Prostate gland (tissue), 2 donors: ENCODE measurements at regions not wholly inside any gene's neighbourhood (a gene's known extent, or its start where the extent isn't known, plus 50 kb on each side); places are given as distances from the start of the nearest gene placed in this dataset.

Source experiments
- DNase-seq: peaks from one replicate; pipeline ENCODE4 v3.0.0-alpha.2; 2019; ENCODE audit warnings: low spot score
- H3K27ac ChIP-seq, 2 donors: fragments of 200-600 bp; sonication (generic); 2 replicates each; pipeline ENCODE4 v1.5.1; 2017 to 2019
- H3K27me3 ChIP-seq: fragments of 200-600 bp; sonication (generic); replicated peaks from 2 replicates; pipeline ENCODE4 v1.5.1; 2019; ENCODE audit not compliant: insufficient read depth
- H3K36me3 ChIP-seq, 2 donors: fragments of 200-600 bp; sonication (generic); 1 replicate in 1 of 2; 2 replicates in 1 of 2; pipeline versions ENCODE4 v1.5.1 to v1.8.1; 2017 to 2019
- H3K4me1 ChIP-seq: fragments of 200-600 bp; sonication (generic); replicated peaks from 2 replicates; pipeline ENCODE4 v1.5.1; 2019
- H3K4me3 ChIP-seq, 2 donors: fragments of 200-600 bp; sonication (generic); 2 replicates each; pipeline ENCODE4 v1.5.1; 2017 to 2019
- H3K9me3 ChIP-seq: fragments of 200-600 bp; sonication (generic); 2 replicates; pipeline ENCODE4 v1.5.1; 2017
- POLR2A ChIP-seq: fragments of 450-650 bp; IDR thresholded peaks from one replicate; pipeline ENCODE4 v1.6.1; 2016; ENCODE audit warnings: antibody characterized with exemption, mild to moderate bottlenecking
- POLR2AphosphoS5 ChIP-seq: sonication (generic); formaldehyde crosslinking; IDR thresholded peaks from one replicate; pipeline ENCODE4 v1.6.1; 2017; ENCODE audit warnings: antibody characterized with exemption
- WGBS: methylation state at CpG from one replicate; pipeline ENCODE4 v1.1.5; 2018; 5-methylcytosine and 5-hydroxymethylcytosine counted together
- intact Hi-C: fragments of 100-400 bp; cut with DNase I; formaldehyde crosslinking; loops from one replicate; pipeline ENCODE4 v1.14.2; 2022
- TF ChIP-seq, protein P1 (sequence below), 4 experiments: fragments of 200-600 bp in 2 of 4; fragments of 450-650 bp in 2 of 4; sonication (generic) in 2 of 4; IDR thresholded peaks; 1 replicate in 3 of 4; 2 replicates in 1 of 4; pipeline ENCODE4 v1.5.1; 2016 to 2019; ENCODE audit warnings: antibody characterized with exemption in 4 of 4, mild to moderate bottlenecking in 2 of 4, moderate library complexity in 2 of 4

DNA sequence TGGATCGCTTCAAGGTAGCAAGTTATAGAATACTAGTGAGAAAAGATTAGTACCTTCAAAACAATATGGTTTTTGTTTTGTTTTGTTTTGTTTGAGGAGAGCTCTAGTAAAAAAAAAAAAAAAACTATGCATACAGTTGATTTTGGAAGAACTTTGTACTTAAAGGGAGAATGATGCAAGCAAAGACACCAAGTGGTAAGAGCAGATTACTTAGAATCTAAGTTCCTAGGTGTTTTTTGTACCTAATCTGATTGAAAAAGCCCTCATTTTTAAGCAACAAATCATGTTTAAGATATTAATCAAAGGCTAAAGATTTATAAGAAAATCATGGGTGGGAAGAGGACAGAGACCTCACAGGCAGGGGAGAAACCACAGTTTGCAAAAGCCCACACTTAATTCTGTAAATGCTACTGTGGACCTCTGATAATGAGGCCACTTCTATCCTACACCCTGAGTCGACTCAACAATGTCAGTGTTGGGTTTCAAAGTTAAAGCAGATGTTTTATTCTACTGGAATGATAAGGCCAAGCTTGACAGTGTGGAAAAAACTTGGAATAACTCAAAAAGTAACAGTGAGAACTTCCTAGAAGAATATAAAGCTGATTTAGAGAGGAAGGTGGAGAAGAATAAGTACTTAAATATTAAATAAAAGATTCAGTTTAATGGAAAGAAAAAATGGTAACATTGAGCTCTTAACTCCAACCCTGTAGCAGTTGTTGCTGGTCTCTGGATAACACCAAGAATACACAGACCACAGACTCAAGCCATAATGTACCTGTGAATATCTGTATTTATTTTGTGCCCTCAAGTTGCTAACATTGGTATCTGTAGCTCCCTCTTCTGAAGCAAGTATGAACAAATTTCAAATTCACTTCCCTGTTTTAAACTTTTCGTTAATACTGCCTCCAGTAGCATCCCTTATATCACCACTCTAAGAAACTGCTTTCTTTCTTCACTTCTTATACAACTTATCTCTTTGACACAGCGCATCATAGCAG lies 1047.8 kb downstream of the EPHA7 start:
- no peak for DNase-seq
- Histone ChIP-seq H3K9me3 (no peaks in the 10 kb centered on the region), H3K4me3 (no peak overlapping the region), H3K36me3 (no peaks in the 10 kb centered on the region), H3K27ac (no peak overlapping the region), H3K27me3 (no peaks in the 10 kb centered on the region), H3K4me1 (no peaks in the 10 kb centered on the region)
- 73% methylated on average over 4 of the region's 4 CpGs for WGBS
- TF ChIP-seq POLR2A (no peak), POLR2AphosphoS5 (no peak)
- TF ChIP-seq, protein P1, sequence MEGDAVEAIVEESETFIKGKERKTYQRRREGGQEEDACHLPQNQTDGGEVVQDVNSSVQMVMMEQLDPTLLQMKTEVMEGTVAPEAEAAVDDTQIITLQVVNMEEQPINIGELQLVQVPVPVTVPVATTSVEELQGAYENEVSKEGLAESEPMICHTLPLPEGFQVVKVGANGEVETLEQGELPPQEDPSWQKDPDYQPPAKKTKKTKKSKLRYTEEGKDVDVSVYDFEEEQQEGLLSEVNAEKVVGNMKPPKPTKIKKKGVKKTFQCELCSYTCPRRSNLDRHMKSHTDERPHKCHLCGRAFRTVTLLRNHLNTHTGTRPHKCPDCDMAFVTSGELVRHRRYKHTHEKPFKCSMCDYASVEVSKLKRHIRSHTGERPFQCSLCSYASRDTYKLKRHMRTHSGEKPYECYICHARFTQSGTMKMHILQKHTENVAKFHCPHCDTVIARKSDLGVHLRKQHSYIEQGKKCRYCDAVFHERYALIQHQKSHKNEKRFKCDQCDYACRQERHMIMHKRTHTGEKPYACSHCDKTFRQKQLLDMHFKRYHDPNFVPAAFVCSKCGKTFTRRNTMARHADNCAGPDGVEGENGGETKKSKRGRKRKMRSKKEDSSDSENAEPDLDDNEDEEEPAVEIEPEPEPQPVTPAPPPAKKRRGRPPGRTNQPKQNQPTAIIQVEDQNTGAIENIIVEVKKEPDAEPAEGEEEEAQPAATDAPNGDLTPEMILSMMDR (IDR thresholded peaks at IDR 0.05) = no peak
- intact Hi-C loops = no loop called here

DNA sequence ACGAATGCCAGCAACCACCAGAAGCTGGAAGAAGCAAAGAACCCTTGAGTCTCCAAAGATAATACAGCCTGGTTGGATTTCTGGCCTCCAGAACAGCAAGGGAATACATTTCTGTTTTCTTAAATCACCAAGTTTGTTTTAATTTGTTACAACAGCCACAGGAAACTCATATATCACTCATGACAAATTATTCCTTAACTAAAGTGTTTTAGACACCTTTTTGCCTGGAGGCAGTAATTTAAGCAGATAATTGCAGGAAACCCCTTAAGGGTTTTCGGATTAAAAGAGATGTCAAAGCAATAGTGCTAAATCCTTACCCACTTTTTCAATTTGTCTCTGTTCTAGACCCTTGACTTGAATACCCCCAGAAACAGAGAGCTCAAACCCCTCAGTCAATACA lies 1050.0 kb downstream of the EPHA7 start:
- H3K27ac ChIP-seq = no peak overlapping the region
- no peak overlapping the region for H3K4me3 ChIP-seq
- WGBS = 75% methylated on average over 2 of the region's 2 CpGs
- H3K9me3 ChIP-seq = no peaks in the 10 kb centered on the region
- no peaks in the 10 kb centered on the region for H3K4me1 ChIP-seq
- DNase-seq = no peak
- intact Hi-C loops = no loop called here
- no peaks in the 10 kb centered on the region for H3K27me3 ChIP-seq
- H3K36me3 ChIP-seq = no peaks in the 10 kb centered on the region
- TF ChIP-seq, protein P1 (IDR thresholded peaks at IDR 0.05) = no peak
- TF ChIP-seq POLR2A = no peak
- no peak for TF ChIP-seq POLR2AphosphoS5

DNA sequence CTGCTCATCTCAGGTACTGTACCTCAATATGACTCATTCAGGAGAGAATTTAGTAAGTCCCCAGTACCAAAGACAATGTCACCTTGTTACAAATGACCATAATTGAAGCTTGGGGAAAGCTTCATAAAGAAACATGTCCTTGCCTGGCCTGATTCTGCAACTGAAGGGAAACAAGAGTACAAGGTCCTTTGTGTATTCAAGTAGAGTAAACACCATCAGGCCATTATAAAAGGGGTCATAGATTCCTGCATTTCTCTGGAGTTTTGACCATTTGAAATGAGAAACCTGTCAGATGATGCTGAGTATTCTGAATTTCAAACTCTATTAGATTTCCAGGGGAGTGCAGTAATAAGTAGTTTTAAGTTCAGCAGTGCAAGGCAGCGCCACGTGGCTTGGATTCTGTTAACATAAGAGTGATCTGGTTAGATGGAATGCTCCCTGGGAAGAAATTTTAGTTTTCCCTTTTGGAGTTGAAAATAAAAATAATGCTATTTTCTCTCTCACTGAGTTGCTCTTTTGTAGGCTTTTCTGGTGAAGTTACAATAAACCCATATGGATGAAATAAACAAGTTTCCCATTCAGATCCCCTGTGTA lies 1054.3 kb downstream of the EPHA7 start:
- DNase-seq = no peak
- H3K4me3 ChIP-seq = no peak overlapping the region
- intact Hi-C loops = no loop called here
- H3K27ac ChIP-seq = no peak overlapping the region
- no peaks in the 10 kb centered on the region for H3K9me3 ChIP-seq
- 40% methylated on average over 2 of the region's 2 CpGs for WGBS
- H3K4me1 ChIP-seq = no peaks in the 10 kb centered on the region
- TF ChIP-seq, protein P1 (IDR thresholded peaks at IDR 0.05) = no peak
- TF ChIP-seq POLR2AphosphoS5 = no peak
- no peaks in the 10 kb centered on the region for H3K27me3 ChIP-seq
- H3K36me3 ChIP-seq = no peaks in the 10 kb centered on the region

DNA sequence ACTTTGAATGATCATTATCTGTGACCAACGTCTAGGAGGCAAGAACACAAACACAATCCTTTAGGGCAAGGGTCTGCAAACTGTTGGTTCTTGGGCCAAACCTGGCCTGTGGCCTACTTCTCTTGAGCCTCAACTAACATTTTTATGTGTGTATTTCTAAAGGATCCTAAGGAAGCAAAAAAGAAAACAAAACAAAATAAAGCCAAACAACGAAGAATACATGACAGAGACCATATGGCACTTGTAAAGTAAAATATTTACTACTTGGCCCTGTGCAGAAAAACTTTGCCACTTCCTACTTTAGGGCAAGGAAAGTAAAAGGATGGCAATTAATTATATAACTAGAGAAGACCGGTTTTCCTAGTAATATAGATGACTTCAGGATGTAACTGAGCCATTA lies 1056.2 kb downstream of the EPHA7 start:
- Histone ChIP-seq H3K27ac (no peak overlapping the region), H3K9me3 (no peaks in the 10 kb centered on the region), H3K4me1 (no peaks in the 10 kb centered on the region), H3K4me3 (no peak overlapping the region), H3K36me3 (no peaks in the 10 kb centered on the region), H3K27me3 (no peaks in the 10 kb centered on the region)
- no peak for DNase-seq
- TF ChIP-seq POLR2A = no peak
- TF ChIP-seq, protein P1 (IDR thresholded peaks at IDR 0.05) = no peak
- no peak for TF ChIP-seq POLR2AphosphoS5
- intact Hi-C loops = no loop called here
- 33% methylated on average over 3 of the region's 3 CpGs for WGBS
